GM12892 (cell line): ENCODE measurements at regions not wholly inside any gene's neighbourhood (a gene's known extent, or its start where the extent isn't known, plus 50 kb on each side); places are given as distances from the start of the nearest gene placed in this dataset.

Experiments used
- POLR2AphosphoS5 ChIP-seq: IDR thresholded peaks from 2 replicates; pipeline ENCODE4 v1.6.1; 2011; ENCODE audit warnings: low read depth, low read length, control low read depth
- TAF1 ChIP-seq: IDR thresholded peaks from 2 replicates; pipeline ENCODE4 v1.6.1; 2011; ENCODE audit warnings: low read depth, mild to moderate bottlenecking, control low read depth, low read length, borderline replicate concordance

GRCh38 chr9:26657958-26658357 is 234.6 kb downstream of the CAAP1 start:
- TF ChIP-seq TAF1 (no peak), POLR2AphosphoS5 (no peak)
